NB4 (cell line): ENCODE measurements at regions not wholly inside any gene's neighbourhood (a gene's known extent, or its start where the extent isn't known, plus 50 kb on each side); places are given as distances from the start of the nearest gene placed in this dataset.

ENCODE experiments used
- CTCF ChIP-seq: IDR thresholded peaks from one replicate; pipeline ENCODE4 v1.5.1; 2012; ENCODE audit warnings: low read depth, low read length
- POLR2A ChIP-seq: IDR thresholded peaks from 2 replicates; pipeline ENCODE4 v1.6.1; 2011; ENCODE audit warnings: mild to moderate bottlenecking; ENCODE audit not compliant: insufficient read length; ENCODE audit errors: extremely low read depth

DNA sequence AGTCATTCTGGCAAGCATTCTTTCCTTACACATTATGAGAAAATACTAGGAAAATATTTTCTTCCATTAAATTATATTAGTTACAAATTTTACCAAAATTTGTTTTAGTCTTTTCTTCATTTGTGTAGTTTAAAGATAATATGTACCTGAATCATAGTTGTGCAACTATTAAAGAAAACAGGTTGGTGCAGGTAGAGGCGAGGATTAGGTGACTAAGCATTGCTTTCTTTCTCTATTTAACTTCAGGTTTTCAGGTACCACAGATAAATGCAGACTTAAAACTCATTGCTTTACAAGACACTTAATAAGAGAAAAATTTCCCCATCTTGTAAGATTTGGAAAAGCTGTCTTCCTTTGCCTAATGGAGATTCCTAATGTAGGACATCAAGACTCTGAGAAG is 1175.5 kb upstream of the ADGRB3 start:
- TF ChIP-seq CTCF (no peak), POLR2A (no peak)
